Neural cell (in vitro differentiated cells): ENCODE measurements at regions not wholly inside any gene's neighbourhood (a gene's known extent, or its start where the extent isn't known, plus 50 kb on each side); places are given as distances from the start of the nearest gene placed in this dataset.

Experiments used
- EP300 ChIP-seq: fragments of 450-650 bp; conservative IDR thresholded peaks from 2 replicates; pipeline ENCODE4 v1.6.1; 2014; ENCODE audit warnings: antibody characterized with exemption, mild to moderate bottlenecking, moderate library complexity; ENCODE audit not compliant: poor library complexity, severe bottlenecking
- TF ChIP-seq, protein P1 (sequence below): fragments of 450-650 bp; IDR thresholded peaks from 2 replicates; pipeline ENCODE4 v1.5.1; 2014; ENCODE audit warnings: antibody characterized with exemption, mild to moderate bottlenecking, moderate library complexity; ENCODE audit not compliant: poor library complexity, severe bottlenecking
- TF ChIP-seq, protein P2 (sequence below): IDR thresholded peaks from 2 replicates; pipeline ENCODE4 v1.6.1; 2012; ENCODE audit warnings: borderline replicate concordance

DNA sequence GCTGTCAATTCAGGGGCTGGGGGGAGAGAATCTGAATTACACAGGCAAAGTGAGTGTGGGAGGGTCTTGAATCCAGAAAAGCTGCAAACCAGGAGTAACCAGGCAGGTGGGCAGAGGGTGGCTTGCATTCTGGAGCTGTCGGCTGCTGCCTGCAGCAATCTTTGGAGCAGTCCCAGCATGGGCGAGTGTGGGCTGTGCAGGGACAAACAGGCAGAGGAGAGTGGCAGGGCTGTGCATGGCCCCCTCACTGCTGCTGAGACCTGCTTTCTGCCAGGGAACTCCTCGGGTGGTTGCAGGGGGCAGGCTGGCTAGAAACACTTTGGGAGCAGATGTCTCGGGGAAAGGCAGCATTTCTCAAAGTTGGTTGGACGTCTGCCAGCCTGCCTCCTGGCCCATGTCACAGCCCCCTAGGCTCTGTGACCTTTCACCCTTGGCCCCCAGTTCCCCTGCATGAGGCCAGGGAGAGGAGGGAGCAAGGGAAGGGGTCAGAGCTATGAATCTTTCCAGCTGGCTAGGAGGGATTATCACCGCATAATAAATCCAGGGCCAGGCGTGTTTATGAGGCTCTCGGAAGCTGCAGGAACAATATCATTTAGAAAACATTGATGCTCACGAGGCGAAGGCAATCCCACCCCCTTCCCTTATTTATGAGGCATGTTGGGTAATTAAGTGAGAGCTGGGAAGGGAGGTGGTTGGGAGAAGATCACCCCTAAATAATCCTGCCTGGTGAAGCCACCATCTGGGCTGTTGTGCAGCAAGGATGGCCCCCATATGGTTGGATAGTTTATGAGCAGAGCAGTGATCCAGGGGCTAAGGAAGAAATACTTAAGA is 212.3 kb upstream of the NCAM1 start:
- TF ChIP-seq, protein P1, sequence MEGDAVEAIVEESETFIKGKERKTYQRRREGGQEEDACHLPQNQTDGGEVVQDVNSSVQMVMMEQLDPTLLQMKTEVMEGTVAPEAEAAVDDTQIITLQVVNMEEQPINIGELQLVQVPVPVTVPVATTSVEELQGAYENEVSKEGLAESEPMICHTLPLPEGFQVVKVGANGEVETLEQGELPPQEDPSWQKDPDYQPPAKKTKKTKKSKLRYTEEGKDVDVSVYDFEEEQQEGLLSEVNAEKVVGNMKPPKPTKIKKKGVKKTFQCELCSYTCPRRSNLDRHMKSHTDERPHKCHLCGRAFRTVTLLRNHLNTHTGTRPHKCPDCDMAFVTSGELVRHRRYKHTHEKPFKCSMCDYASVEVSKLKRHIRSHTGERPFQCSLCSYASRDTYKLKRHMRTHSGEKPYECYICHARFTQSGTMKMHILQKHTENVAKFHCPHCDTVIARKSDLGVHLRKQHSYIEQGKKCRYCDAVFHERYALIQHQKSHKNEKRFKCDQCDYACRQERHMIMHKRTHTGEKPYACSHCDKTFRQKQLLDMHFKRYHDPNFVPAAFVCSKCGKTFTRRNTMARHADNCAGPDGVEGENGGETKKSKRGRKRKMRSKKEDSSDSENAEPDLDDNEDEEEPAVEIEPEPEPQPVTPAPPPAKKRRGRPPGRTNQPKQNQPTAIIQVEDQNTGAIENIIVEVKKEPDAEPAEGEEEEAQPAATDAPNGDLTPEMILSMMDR = no peak
- TF ChIP-seq EP300 = no peak
- TF ChIP-seq, protein P2, sequence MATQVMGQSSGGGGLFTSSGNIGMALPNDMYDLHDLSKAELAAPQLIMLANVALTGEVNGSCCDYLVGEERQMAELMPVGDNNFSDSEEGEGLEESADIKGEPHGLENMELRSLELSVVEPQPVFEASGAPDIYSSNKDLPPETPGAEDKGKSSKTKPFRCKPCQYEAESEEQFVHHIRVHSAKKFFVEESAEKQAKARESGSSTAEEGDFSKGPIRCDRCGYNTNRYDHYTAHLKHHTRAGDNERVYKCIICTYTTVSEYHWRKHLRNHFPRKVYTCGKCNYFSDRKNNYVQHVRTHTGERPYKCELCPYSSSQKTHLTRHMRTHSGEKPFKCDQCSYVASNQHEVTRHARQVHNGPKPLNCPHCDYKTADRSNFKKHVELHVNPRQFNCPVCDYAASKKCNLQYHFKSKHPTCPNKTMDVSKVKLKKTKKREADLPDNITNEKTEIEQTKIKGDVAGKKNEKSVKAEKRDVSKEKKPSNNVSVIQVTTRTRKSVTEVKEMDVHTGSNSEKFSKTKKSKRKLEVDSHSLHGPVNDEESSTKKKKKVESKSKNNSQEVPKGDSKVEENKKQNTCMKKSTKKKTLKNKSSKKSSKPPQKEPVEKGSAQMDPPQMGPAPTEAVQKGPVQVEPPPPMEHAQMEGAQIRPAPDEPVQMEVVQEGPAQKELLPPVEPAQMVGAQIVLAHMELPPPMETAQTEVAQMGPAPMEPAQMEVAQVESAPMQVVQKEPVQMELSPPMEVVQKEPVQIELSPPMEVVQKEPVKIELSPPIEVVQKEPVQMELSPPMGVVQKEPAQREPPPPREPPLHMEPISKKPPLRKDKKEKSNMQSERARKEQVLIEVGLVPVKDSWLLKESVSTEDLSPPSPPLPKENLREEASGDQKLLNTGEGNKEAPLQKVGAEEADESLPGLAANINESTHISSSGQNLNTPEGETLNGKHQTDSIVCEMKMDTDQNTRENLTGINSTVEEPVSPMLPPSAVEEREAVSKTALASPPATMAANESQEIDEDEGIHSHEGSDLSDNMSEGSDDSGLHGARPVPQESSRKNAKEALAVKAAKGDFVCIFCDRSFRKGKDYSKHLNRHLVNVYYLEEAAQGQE = no peak
